GM23338 (cell line): ENCODE measurements at regions not wholly inside any gene's neighbourhood (a gene's known extent, or its start where the extent isn't known, plus 50 kb on each side); places are given as distances from the start of the nearest gene placed in this dataset.

Experiments used
- CREB1 ChIP-seq: fragments of 250-450 bp; sonication (Bioruptor Pico); IDR thresholded peaks from 2 replicates; pipeline ENCODE4 v1.5.0; 2020; ENCODE audit warnings: low read depth, mild to moderate bottlenecking, moderate library complexity
- EZH2 ChIP-seq: fragments of 200-600 bp; sonication (generic); IDR thresholded peaks from one replicate; pipeline ENCODE4 v1.8.0; 2017; ENCODE audit warnings: antibody characterized with exemption, mild to moderate bottlenecking, low read depth; ENCODE audit not compliant: unreplicated experiment
- EZH2phosphoT487 ChIP-seq: fragments of 200-600 bp; sonication (generic); IDR thresholded peaks from one replicate; pipeline ENCODE4 v1.8.1; 2018; ENCODE audit warnings: antibody characterized with exemption; ENCODE audit not compliant: unreplicated experiment
- JUNB ChIP-seq: IDR thresholded peaks from one replicate; pipeline ENCODE4 v1.6.1; 2016; ENCODE audit warnings: antibody characterized with exemption; ENCODE audit not compliant: unreplicated experiment
- POLR2AphosphoS5 ChIP-seq: IDR thresholded peaks from 2 replicates; pipeline ENCODE4 v1.6.1; 2016; ENCODE audit warnings: antibody characterized with exemption, low read depth
- STAT1 ChIP-seq: IDR thresholded peaks from one replicate; pipeline ENCODE4 v1.6.1; 2016; ENCODE audit warnings: antibody characterized with exemption; ENCODE audit not compliant: unreplicated experiment
- ZNF331 ChIP-seq: fragments of 250-450 bp; sonication (Bioruptor Pico); IDR thresholded peaks from 2 replicates; pipeline ENCODE4 v1.5.0; 2020; ENCODE audit warnings: low read depth, mild to moderate bottlenecking, moderate library complexity
- TF ChIP-seq, protein P1 (sequence below): IDR thresholded peaks from one replicate; pipeline ENCODE4 v1.6.1; 2018; ENCODE audit warnings: antibody characterized with exemption; ENCODE audit not compliant: unreplicated experiment
- TF ChIP-seq, protein P2 (sequence below), 2 experiments: fragments of 200-600 bp in 1 of 2; sonication (generic) in 1 of 2; conservative IDR thresholded peaks; 2 replicates each; pipeline versions ENCODE4 v1.5.1 to v1.6.1; 2016 to 2017; ENCODE audit warnings: antibody characterized with exemption in 2 of 2, low read depth in 2 of 2, mild to moderate bottlenecking in 2 of 2, moderate library complexity in 1 of 2

DNA sequence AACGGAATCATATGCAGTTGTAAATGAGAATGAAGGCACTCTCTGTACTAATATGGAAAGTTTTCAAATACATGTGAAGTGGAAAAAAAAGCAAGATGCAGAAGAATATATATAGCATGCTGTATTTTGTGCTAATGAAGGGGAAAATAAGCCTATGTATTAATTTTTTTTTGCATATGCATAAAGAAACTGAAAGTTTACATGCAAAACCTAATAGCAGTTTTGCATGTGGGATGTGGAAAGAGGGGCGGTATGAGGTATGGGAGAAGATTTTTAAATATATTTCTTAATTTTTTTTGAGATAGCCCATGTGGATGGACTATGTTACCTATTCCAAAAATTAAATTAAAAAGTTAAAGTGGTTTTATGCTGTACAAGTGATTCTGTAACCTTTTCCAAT lies 83.7 kb upstream of the IL12B start:
- TF ChIP-seq, protein P1, sequence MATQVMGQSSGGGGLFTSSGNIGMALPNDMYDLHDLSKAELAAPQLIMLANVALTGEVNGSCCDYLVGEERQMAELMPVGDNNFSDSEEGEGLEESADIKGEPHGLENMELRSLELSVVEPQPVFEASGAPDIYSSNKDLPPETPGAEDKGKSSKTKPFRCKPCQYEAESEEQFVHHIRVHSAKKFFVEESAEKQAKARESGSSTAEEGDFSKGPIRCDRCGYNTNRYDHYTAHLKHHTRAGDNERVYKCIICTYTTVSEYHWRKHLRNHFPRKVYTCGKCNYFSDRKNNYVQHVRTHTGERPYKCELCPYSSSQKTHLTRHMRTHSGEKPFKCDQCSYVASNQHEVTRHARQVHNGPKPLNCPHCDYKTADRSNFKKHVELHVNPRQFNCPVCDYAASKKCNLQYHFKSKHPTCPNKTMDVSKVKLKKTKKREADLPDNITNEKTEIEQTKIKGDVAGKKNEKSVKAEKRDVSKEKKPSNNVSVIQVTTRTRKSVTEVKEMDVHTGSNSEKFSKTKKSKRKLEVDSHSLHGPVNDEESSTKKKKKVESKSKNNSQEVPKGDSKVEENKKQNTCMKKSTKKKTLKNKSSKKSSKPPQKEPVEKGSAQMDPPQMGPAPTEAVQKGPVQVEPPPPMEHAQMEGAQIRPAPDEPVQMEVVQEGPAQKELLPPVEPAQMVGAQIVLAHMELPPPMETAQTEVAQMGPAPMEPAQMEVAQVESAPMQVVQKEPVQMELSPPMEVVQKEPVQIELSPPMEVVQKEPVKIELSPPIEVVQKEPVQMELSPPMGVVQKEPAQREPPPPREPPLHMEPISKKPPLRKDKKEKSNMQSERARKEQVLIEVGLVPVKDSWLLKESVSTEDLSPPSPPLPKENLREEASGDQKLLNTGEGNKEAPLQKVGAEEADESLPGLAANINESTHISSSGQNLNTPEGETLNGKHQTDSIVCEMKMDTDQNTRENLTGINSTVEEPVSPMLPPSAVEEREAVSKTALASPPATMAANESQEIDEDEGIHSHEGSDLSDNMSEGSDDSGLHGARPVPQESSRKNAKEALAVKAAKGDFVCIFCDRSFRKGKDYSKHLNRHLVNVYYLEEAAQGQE = no peak
- TF ChIP-seq, protein P2, sequence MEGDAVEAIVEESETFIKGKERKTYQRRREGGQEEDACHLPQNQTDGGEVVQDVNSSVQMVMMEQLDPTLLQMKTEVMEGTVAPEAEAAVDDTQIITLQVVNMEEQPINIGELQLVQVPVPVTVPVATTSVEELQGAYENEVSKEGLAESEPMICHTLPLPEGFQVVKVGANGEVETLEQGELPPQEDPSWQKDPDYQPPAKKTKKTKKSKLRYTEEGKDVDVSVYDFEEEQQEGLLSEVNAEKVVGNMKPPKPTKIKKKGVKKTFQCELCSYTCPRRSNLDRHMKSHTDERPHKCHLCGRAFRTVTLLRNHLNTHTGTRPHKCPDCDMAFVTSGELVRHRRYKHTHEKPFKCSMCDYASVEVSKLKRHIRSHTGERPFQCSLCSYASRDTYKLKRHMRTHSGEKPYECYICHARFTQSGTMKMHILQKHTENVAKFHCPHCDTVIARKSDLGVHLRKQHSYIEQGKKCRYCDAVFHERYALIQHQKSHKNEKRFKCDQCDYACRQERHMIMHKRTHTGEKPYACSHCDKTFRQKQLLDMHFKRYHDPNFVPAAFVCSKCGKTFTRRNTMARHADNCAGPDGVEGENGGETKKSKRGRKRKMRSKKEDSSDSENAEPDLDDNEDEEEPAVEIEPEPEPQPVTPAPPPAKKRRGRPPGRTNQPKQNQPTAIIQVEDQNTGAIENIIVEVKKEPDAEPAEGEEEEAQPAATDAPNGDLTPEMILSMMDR (conservative IDR thresholded peaks at IDR 0.05; ENCODE audit: low read depth in 2 of 2) = no peak
- TF ChIP-seq ZNF331 (CRISPR knock-in tag) (no peak), JUNB (no peak), EZH2 (no peak), POLR2AphosphoS5 (no peak), EZH2phosphoT487 (no peak), STAT1 (no peak), CREB1 (CRISPR knock-in tag) (no peak)
